ENCODE measurements at regions not wholly inside any gene's neighbourhood (a gene's known extent, or its start where the extent isn't known, plus 50 kb on each side); places are given as distances from the start of the nearest gene placed in this dataset.

DNA sequence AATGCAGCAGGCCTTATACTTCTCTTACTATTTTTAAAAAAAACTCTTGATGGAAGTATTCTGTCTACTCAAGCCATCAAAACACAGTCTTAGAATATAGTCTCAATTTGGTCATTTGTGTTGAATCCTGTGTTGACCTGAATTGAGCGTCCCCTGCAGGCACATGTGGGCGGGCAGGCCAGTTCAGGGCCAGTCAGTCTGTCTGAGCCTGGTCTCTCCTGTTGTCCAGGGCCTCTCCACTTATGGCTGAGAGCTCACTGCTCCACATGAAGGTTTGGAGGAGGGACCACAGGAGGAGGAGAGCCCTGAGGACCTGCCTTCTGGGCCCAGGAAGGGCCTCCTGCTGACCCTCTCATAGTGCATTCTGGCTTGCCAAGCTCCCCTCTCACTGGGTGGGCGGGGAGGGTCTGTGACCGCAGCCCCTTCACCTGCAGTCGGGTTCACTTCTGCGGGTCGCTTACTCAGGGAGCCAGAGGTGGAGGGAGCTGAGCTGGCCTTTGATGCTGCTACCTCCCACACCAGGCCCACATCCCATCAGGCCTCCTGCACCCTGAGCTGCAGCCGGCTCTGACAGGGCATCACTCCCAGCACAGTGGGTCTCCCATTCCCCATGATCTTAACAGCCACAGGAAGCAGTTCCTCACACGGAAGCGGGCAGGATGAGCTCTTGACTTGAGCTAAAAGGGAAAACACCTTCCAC is 178.2 kb upstream of the S1PR3 start:
- peaks cover 9 to 38% of the 10 kb centered on the region in 2 donors for H3K4me1 ChIP-seq (ENCODE audit: control insufficient read depth in 1 of 2, low read depth in 2 of 2)
- H3K36me3 ChIP-seq: no peaks in the 10 kb centered on the region
- TF ChIP-seq, protein P1, sequence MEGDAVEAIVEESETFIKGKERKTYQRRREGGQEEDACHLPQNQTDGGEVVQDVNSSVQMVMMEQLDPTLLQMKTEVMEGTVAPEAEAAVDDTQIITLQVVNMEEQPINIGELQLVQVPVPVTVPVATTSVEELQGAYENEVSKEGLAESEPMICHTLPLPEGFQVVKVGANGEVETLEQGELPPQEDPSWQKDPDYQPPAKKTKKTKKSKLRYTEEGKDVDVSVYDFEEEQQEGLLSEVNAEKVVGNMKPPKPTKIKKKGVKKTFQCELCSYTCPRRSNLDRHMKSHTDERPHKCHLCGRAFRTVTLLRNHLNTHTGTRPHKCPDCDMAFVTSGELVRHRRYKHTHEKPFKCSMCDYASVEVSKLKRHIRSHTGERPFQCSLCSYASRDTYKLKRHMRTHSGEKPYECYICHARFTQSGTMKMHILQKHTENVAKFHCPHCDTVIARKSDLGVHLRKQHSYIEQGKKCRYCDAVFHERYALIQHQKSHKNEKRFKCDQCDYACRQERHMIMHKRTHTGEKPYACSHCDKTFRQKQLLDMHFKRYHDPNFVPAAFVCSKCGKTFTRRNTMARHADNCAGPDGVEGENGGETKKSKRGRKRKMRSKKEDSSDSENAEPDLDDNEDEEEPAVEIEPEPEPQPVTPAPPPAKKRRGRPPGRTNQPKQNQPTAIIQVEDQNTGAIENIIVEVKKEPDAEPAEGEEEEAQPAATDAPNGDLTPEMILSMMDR (IDR thresholded peaks at IDR 0.05): no peak
- H3K4me3 ChIP-seq: no peak overlapping the region
- ATAC-seq (ENCODE audit: insufficient number of reproducible peaks, low FRiP score, low read depth): no peak
- H3K9me3 ChIP-seq: no peaks in the 10 kb centered on the region
- no peaks in the 10 kb centered on the region for H3K27me3 ChIP-seq (replicated peaks; ENCODE audit: insufficient read depth)
- no peak for DNase-seq (ENCODE audit: low spot score)
- peak overlapping the region in 1 of 2 donors; percentile 50 for H3K27ac ChIP-seq

DNA sequence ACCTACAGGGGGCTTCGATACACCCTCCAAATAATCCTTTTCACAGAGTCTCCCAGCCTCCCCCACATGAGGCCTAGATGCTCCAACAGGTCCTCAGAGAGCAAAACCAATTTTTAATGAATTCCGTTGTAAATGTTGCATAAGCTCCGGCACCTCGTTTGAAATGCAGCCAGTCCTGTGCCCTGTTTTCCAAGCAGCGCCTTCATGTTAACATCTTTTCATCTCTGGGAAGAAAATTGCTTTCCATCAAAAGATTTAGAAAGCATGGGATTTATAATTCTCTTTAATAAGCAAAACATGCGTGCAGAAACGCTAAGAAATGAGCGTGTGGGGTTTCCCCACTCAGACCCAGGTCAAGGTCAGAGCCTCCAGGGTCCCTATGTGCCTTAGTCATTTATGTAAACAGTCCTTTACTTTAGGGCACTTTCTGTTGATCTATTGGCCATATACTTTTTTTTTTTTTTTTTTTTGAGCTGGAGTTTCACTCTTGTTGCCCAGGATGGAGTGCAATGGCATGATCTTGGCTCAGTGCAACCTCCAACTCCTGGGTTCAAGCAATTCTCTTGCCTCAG is 177.5 kb upstream of the S1PR3 start:
- Histone ChIP-seq H3K27me3 (replicated peaks; ENCODE audit: insufficient read depth) (no peaks in the 10 kb centered on the region), H3K36me3 (no peaks in the 10 kb centered on the region), H3K9me3 (no peaks in the 10 kb centered on the region), H3K4me3 (peak overlapping the region; percentile 32), H3K4me1 (ENCODE audit: control insufficient read depth in 1 of 2, low read depth in 2 of 2) (peaks cover 9 to 42% of the 10 kb centered on the region in 2 donors), H3K27ac (peak overlapping the region in 1 of 2 donors; percentile 50)
- DNase-seq (ENCODE audit: low spot score): no peak
- TF ChIP-seq, protein P1 (IDR thresholded peaks at IDR 0.05): no peak
- ATAC-seq (ENCODE audit: insufficient number of reproducible peaks, low FRiP score, low read depth): no peak

DNA sequence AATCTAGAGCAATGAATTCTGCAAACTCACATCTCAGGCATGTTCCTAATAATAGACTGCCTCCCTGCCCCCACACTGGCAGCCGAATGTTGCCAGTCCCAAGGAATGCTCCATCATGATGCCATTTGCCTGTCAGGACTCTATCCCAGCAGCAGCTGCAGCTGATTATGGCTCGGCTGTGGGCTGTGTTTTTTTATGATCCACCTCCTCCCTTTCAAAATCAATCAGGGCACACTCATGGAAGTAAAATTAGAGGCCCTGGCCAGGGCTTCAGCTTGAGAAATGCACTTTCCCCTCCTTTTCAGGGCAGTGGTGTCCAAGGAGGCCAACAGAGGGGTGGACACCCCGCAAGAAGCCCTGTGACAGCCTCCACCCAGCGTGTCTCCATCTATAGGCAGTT is 176.7 kb upstream of the S1PR3 start:
- DNase-seq (ENCODE audit: low spot score) (peak; percentile 56), ATAC-seq (ENCODE audit: insufficient number of reproducible peaks, low FRiP score, low read depth) (peak; percentile 93)
- Histone ChIP-seq H3K27ac (peak overlapping the region; percentile 35 to 70), H3K4me1 (ENCODE audit: control insufficient read depth in 1 of 2, low read depth in 2 of 2) (peaks cover 9 to 41% of the 10 kb centered on the region in 2 donors), H3K9me3 (no peaks in the 10 kb centered on the region), H3K27me3 (replicated peaks; ENCODE audit: insufficient read depth) (no peaks in the 10 kb centered on the region), H3K4me3 (no peak overlapping the region), H3K36me3 (no peaks in the 10 kb centered on the region)
- TF ChIP-seq, protein P1 (IDR thresholded peaks at IDR 0.05): no peak

DNA sequence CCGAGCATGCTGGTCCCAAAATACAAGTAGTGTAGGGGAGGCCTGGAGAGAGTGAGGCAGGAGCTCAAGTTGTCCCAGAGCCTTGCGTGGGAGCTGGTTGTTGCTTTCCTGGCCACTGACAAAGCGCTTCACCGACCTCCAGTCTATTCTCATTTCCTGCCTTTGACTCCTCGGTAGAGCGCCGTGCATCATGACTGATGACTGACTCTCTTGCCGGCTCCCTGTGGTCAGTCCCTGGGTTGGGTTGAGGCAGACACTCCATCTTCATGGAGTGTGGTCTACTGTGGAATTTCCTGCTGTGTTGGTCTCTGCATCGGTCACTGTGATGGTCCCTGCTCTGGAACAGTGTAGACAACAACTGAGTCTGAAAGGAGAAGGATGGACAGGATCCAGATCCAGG is 175.1 kb upstream of the S1PR3 start:
- DNase-seq (ENCODE audit: low spot score): no peak
- no peaks in the 10 kb centered on the region for H3K27me3 ChIP-seq (replicated peaks; ENCODE audit: insufficient read depth)
- no peak overlapping the region for H3K27ac ChIP-seq
- H3K36me3 ChIP-seq: no peaks in the 10 kb centered on the region
- H3K4me3 ChIP-seq: no peak overlapping the region
- ATAC-seq (ENCODE audit: insufficient number of reproducible peaks, low FRiP score, low read depth): no peak
- TF ChIP-seq, protein P1 (IDR thresholded peaks at IDR 0.05): no peak
- peaks cover 9 to 37% of the 10 kb centered on the region in 2 donors for H3K4me1 ChIP-seq (ENCODE audit: control insufficient read depth in 1 of 2, low read depth in 2 of 2)
- no peaks in the 10 kb centered on the region for H3K9me3 ChIP-seq

DNA sequence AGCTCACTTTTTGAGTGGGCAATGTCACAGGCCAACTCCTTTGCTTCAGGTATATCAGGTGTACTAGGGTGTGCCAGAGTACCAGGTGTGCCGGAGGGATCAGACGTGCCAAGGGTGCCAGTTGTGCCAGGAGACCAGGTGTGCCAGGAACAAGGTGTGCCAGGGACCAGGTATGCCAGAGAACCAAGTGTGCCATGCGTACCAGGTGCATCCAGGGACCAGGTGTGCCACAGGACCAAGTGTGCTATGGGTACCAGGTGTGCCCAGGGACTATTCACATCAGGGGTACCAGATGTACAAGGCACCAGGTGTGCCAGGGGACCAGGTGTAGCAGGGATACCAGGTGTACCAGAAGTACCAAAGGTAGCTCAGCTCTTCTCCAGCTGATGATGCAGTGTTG is 174.7 kb upstream of the S1PR3 start:
- H3K27me3 ChIP-seq (replicated peaks; ENCODE audit: insufficient read depth): no peaks in the 10 kb centered on the region
- H3K4me3 ChIP-seq: no peak overlapping the region
- DNase-seq (ENCODE audit: low spot score) (no peak), ATAC-seq (ENCODE audit: insufficient number of reproducible peaks, low FRiP score, low read depth) (no peak)
- H3K36me3 ChIP-seq: no peaks in the 10 kb centered on the region
- H3K4me1 ChIP-seq (ENCODE audit: control insufficient read depth in 1 of 2, low read depth in 2 of 2): peaks cover 9 to 37% of the 10 kb centered on the region in 2 donors
- TF ChIP-seq, protein P1 (IDR thresholded peaks at IDR 0.05): no peak
- H3K9me3 ChIP-seq: no peaks in the 10 kb centered on the region
- H3K27ac ChIP-seq: no peak overlapping the region

Data from thoracic aorta (tissue), 2 donors.